Urinary bladder (tissue), 3 donors: ENCODE measurements at regions not wholly inside any gene's neighbourhood (a gene's known extent, or its start where the extent isn't known, plus 50 kb on each side); places are given as distances from the start of the nearest gene placed in this dataset.

Experiments used
- DNase-seq: peaks from one replicate; pipeline ENCODE4 v3.0.0-alpha.2; 2015; ENCODE audit errors: extremely low spot score
- H3K27ac ChIP-seq: one replicate; pipeline ENCODE4 v1.5.1; 2013; ENCODE audit warnings: low read depth, mild to moderate bottlenecking, moderate library complexity
- H3K36me3 ChIP-seq: one replicate; pipeline ENCODE4 v1.6.1; 2013; ENCODE audit warnings: mild to moderate bottlenecking, moderate library complexity; ENCODE audit not compliant: insufficient read depth
- H3K4me1 ChIP-seq: one replicate; pipeline ENCODE4 v1.6.1; 2013; ENCODE audit warnings: mild to moderate bottlenecking, moderate library complexity; ENCODE audit not compliant: insufficient read depth
- H3K4me3 ChIP-seq: one replicate; pipeline ENCODE4 v1.5.1; 2013; ENCODE audit warnings: low read depth, low read length
- WGBS: extraction: QIAGEN DNeasy Blood & Tissue Kit; methylation state at CpG from one replicate; pipeline ENCODE4 v1.1.7; 2013; 5-methylcytosine and 5-hydroxymethylcytosine counted together
- donor health status: healthy with polysubstance abuse.
- donor health status: healthy.

GRCh38 chrX:138534410-138534809 is 177.1 kb downstream of the FGF13 start:
- no peak for DNase-seq
- H3K4me1 ChIP-seq, result no peaks in the 10 kb centered on the region
- H3K36me3 ChIP-seq, result no peaks in the 10 kb centered on the region
- 74% methylated on average over 2 of the region's 2 CpGs for WGBS
- no peak overlapping the region for H3K27ac ChIP-seq
- no peak overlapping the region for H3K4me3 ChIP-seq

DNA sequence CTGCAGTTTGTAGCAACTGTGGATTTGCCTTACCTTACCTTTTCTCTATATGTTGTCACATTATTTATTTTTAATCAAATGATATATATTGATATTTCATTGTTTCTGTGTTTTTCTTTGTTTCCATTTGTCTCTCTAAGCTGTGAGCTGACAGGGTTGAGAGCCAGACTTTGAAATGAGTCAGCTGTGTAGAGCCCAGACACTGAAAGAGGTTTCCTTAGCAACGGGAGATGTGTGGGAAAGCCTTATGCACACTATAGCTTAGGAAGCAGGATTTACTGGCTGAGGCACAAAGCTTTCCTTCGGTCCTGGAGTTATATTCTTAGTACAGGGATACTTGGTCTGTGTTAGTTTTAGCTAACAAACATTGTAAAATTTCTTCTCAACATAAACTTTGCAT is 192.2 kb downstream of the FGF13 start:
- no peaks in the 10 kb centered on the region for H3K4me1 ChIP-seq
- DNase-seq, result peak; percentile 65
- no peak overlapping the region for H3K27ac ChIP-seq
- H3K36me3 ChIP-seq, result no peaks in the 10 kb centered on the region
- WGBS, result 9% methylated on average over 2 of the region's 2 CpGs
- no peak overlapping the region for H3K4me3 ChIP-seq

GRCh38 chrX:138504273-138504672 is 207.2 kb downstream of the FGF13 start:
- no peaks in the 10 kb centered on the region for H3K36me3 ChIP-seq
- WGBS, result 52% methylated on average over 3 of the region's 3 CpGs

GRCh38 chrX:138492371-138492770 is 219.1 kb downstream of the FGF13 start:
- Histone ChIP-seq H3K36me3 (no peaks in the 10 kb centered on the region), H3K4me3 (no peak overlapping the region), H3K4me1 (no peaks in the 10 kb centered on the region), H3K27ac (no peak overlapping the region)
- WGBS, result 91% methylated on average over 3 of the region's 3 CpGs
- DNase-seq, result no peak

More at GRCh38 chrX:138504273-138504672, 207.2 kb downstream of the FGF13 start:
- H3K27ac ChIP-seq, result no peak overlapping the region
- no peaks in the 10 kb centered on the region for H3K4me1 ChIP-seq
- no peak for DNase-seq
- no peak overlapping the region for H3K4me3 ChIP-seq

DNA sequence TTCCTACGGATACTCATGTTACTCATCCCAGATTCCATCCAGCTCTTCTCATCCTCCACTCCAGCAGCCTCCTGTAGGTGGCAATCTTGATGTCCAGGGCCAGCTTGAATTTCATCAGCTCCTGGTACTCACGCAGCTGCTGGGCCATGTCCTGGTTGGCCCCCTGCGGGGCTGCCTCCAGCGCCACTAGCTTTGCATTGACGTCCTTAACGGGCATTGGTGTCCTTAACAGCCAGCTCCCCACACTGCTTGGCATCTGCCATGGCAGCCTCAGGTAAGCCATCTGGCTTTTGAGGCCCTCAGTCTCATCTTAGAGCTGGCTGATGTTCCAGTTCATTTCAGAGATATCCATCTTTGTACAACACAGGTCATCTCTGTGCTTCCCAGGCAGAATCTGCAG is 223.7 kb downstream of the FGF13 start:
- DNase-seq, result no peak

DNA sequence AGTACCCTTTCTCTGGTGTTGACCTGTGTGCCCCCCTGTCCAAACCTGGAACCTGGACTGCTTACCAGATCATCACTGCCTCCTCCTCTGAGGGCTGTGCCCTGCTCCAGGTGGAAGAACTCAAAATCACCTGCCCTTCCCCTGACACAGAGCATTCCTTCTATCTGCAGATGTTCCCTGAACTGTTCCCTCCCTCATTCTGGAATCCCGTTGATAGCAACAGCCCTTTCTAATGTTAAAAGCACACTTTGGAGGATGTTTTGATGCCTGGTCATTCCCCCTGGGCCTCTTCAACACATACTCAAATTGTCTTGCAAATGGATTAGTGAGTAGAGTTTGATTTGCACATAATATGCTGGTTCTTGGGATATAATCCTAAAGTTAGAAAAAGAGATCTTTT is 225.8 kb downstream of the FGF13 start:
- Histone ChIP-seq H3K36me3 (no peaks in the 10 kb centered on the region), H3K4me1 (no peaks in the 10 kb centered on the region), H3K4me3 (no peak overlapping the region), H3K27ac (no peak overlapping the region)
- WGBS, result 21% methylated on average over 1 of the region's 1 CpG
- no peak for DNase-seq

More for the DNA sequence above, 223.7 kb downstream of the FGF13 start:
- no peak overlapping the region for H3K27ac ChIP-seq
- WGBS, result 86% methylated on average over 6 of the region's 6 CpGs
- no peak overlapping the region for H3K4me3 ChIP-seq
- H3K36me3 ChIP-seq, result no peaks in the 10 kb centered on the region
- no peaks in the 10 kb centered on the region for H3K4me1 ChIP-seq

DNA sequence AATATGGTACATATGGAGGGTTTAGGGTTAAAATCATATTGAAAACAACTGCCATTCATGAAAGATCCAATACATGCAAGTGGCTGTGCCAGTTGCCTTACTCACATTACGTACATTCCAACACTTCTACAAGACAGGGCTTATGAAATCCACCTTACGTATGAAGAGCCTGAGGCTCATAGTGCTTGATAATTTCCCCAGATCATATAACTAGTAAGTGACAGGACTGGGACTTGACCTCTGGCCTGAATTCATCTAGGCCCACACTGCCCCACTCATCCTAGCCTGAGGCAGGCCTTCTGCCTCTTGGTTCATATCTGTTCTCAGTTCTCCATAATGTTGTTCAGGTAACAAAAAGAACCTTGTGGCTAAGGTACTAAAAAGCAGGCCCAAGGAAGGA is 226.3 kb downstream of the FGF13 start:
- WGBS, result 91% methylated on average over 2 of the region's 2 CpGs
- no peaks in the 10 kb centered on the region for H3K36me3 ChIP-seq
- no peak overlapping the region for H3K27ac ChIP-seq
- no peak overlapping the region for H3K4me3 ChIP-seq
- H3K4me1 ChIP-seq, result no peaks in the 10 kb centered on the region
- DNase-seq, result no peak

DNA sequence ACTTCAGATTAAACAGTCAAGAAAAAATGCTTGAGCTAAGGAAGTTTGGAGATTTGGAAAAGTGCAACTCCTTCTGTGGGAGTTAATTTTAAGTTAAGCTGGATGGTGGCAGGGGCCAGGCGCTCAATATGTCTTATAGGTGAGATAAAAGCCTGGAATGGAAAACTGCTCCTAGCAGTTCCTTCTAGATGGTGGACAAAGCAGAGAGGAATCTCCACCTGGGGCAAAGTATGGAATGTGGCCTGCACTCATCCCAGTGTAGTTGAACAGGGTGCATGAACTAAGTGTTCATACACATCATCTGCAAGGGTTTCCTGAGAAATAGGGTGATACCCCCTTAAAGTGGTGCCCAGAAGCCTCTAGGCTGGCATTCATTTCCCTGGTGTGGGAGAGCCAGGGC is 227.1 kb downstream of the FGF13 start:
- H3K4me3 ChIP-seq, result no peak overlapping the region
- H3K36me3 ChIP-seq, result no peaks in the 10 kb centered on the region
- DNase-seq, result no peak
- 87% methylated on average over 1 of the region's 1 CpG for WGBS
- no peaks in the 10 kb centered on the region for H3K4me1 ChIP-seq
- no peak overlapping the region for H3K27ac ChIP-seq

GRCh38 chrX:138481649-138482048 is 229.9 kb downstream of the FGF13 start:
- Histone ChIP-seq H3K27ac (no peak overlapping the region), H3K4me1 (no peaks in the 10 kb centered on the region), H3K36me3 (no peaks in the 10 kb centered on the region), H3K4me3 (no peak overlapping the region)
- no peak for DNase-seq
- 85% methylated on average over 3 of the region's 3 CpGs for WGBS

GRCh38 chrX:138463476-138463875 is 248.0 kb downstream of the FGF13 start:
- no peak overlapping the region for H3K4me3 ChIP-seq
- H3K36me3 ChIP-seq, result no peaks in the 10 kb centered on the region
- H3K27ac ChIP-seq, result no peak overlapping the region
- DNase-seq, result no peak
- no peaks in the 10 kb centered on the region for H3K4me1 ChIP-seq
- 72% methylated on average over 4 of the region's 4 CpGs for WGBS
